Neural progenitor cell (in vitro differentiated cells): ENCODE measurements at regions not wholly inside any gene's neighbourhood (a gene's known extent, or its start where the extent isn't known, plus 50 kb on each side); places are given as distances from the start of the nearest gene placed in this dataset.

ENCODE experiments used
- DNase-seq: peaks from one replicate; pipeline ENCODE4 v3.0.0-alpha.2; 2016; ENCODE audit warnings: low spot score
- H2AFZ ChIP-seq: fragments of 200-600 bp; sonication (generic); replicated peaks from 2 replicates; pipeline ENCODE4 v1.6.1; 2016; ENCODE audit warnings: antibody characterized with exemption
- H3F3A ChIP-seq: fragments of 200-600 bp; sonication (generic); 2 replicates; pipeline ENCODE4 v1.6.1; 2016; ENCODE audit warnings: antibody characterized with exemption, low read depth
- H3K27ac ChIP-seq: fragments of 200-600 bp; sonication (generic); 2 replicates; pipeline ENCODE4 v1.5.1; 2016; ENCODE audit warnings: mild to moderate bottlenecking
- H3K27me3 ChIP-seq: fragments of 200-600 bp; sonication (generic); 2 replicates; pipeline ENCODE4 v1.6.1; 2016; ENCODE audit warnings: mild to moderate bottlenecking, moderate library complexity
- H3K36me3 ChIP-seq: fragments of 200-600 bp; sonication (generic); 2 replicates; pipeline ENCODE4 v1.5.1; 2016
- H3K4me1 ChIP-seq: fragments of 200-600 bp; sonication (generic); 2 replicates; pipeline ENCODE4 v1.6.1; 2016; ENCODE audit warnings: mixed run types
- H3K4me2 ChIP-seq: fragments of 200-600 bp; sonication (generic); 2 replicates; pipeline ENCODE4 v1.6.1; 2016
- H3K4me3 ChIP-seq: fragments of 200-600 bp; sonication (generic); 2 replicates; pipeline ENCODE4 v1.5.1; 2016
- H3K79me2 ChIP-seq: fragments of 200-600 bp; sonication (generic); 2 replicates; pipeline ENCODE4 v1.6.1; 2016; ENCODE audit warnings: low read depth
- H3K9ac ChIP-seq: fragments of 200-600 bp; sonication (generic); 2 replicates; pipeline ENCODE4 v1.6.1; 2016
- H3K9me3 ChIP-seq: fragments of 200-600 bp; sonication (generic); 2 replicates; pipeline ENCODE4 v1.5.1; 2016; ENCODE audit warnings: low read depth
- H4K20me1 ChIP-seq: fragments of 200-600 bp; sonication (generic); 2 replicates; pipeline ENCODE4 v1.6.1; 2016; ENCODE audit warnings: low read depth
- H3K27ac Mint-ChIP-seq: 3 replicates; pipeline ENCODE4 v1.8.0; 2021; ENCODE audit warnings: mixed read lengths
- H3K27me3 Mint-ChIP-seq: 2 replicates; pipeline ENCODE4 v1.8.0; 2022; ENCODE audit warnings: low read depth, mild to moderate bottlenecking, inconsistent platforms, moderate library complexity, mixed read lengths; ENCODE audit not compliant: insufficient read depth
- H3K36me3 Mint-ChIP-seq: 3 replicates; pipeline ENCODE4 v1.8.0; 2021; ENCODE audit warnings: mixed read lengths
- H3K4me1 Mint-ChIP-seq: 3 replicates; pipeline ENCODE4 v1.8.0; 2021; ENCODE audit warnings: mixed read lengths
- H3K4me3 Mint-ChIP-seq: 3 replicates; pipeline ENCODE4 v1.8.0; 2021; ENCODE audit warnings: mild to moderate bottlenecking, moderate library complexity, mixed read lengths
- H3K9me3 Mint-ChIP-seq: 3 replicates; pipeline ENCODE4 v1.8.0; 2020; ENCODE audit warnings: mixed read lengths
- EZH2 ChIP-seq: fragments of 200-600 bp; sonication (generic); IDR thresholded peaks from 2 replicates; pipeline ENCODE4 v1.6.1; 2017; ENCODE audit warnings: antibody characterized with exemption, mild to moderate bottlenecking, moderate library complexity
- EZH2phosphoT487 ChIP-seq: fragments of 200-600 bp; sonication (generic); IDR thresholded peaks from 2 replicates; pipeline ENCODE4 v1.6.1; 2017; ENCODE audit warnings: antibody characterized with exemption
- TF ChIP-seq, protein P1 (sequence below): fragments of 200-600 bp; sonication (generic); IDR thresholded peaks from 2 replicates; pipeline ENCODE4 v1.5.1; 2017; ENCODE audit warnings: antibody characterized with exemption, mild to moderate bottlenecking

DNA sequence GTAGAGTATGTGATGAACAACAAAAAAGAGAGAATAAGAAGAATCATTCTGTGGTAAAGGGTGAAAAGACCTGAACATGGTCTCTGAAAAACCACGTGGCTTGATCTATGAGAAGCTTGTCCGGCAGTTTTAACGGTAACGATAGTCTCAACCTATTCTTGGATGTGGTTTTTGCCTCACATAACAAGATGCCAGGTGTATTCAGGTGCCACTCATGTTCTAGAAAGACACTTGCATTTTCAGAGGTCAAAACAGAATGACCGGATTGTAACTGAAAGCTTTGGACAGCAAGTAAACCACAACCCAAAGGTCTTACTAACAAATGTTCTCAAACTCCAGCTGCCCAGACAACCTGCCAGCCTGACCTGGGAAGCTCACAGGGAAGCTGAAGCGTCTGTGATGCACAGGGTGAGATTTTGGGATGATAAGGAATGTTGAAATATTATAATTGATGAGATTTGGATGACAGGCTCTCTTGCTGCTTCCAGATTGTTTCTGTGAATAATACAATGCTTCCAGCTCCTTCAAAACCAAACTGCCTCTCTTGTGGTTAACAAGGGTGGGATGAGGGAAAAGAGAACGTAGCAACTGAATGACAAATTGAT is 137.4 kb upstream of the GRB10 start:
- Mint-ChIP-seq H3K9me3 (no peaks in the 10 kb centered on the region), H3K36me3 (no peaks in the 10 kb centered on the region), H3K27ac (no peak overlapping the region), H3K4me3 (no peak overlapping the region), H3K27me3 (no peaks in the 10 kb centered on the region), H3K4me1 (no peaks in the 10 kb centered on the region)
- Histone ChIP-seq H3F3A (no peaks in the 10 kb centered on the region), H3K9me3 (no peaks in the 10 kb centered on the region), H3K9ac (no peak overlapping the region), H3K27ac (no peak overlapping the region), H3K4me1 (no peaks in the 10 kb centered on the region), H3K36me3 (no peaks in the 10 kb centered on the region), H3K4me3 (no peak overlapping the region), H3K27me3 (no peaks in the 10 kb centered on the region), H4K20me1 (no peaks in the 10 kb centered on the region), H3K79me2 (no peaks in the 10 kb centered on the region), H3K4me2 (no peak overlapping the region), H2AFZ (no peak overlapping the region)
- no peak for DNase-seq
- TF ChIP-seq, protein P1, sequence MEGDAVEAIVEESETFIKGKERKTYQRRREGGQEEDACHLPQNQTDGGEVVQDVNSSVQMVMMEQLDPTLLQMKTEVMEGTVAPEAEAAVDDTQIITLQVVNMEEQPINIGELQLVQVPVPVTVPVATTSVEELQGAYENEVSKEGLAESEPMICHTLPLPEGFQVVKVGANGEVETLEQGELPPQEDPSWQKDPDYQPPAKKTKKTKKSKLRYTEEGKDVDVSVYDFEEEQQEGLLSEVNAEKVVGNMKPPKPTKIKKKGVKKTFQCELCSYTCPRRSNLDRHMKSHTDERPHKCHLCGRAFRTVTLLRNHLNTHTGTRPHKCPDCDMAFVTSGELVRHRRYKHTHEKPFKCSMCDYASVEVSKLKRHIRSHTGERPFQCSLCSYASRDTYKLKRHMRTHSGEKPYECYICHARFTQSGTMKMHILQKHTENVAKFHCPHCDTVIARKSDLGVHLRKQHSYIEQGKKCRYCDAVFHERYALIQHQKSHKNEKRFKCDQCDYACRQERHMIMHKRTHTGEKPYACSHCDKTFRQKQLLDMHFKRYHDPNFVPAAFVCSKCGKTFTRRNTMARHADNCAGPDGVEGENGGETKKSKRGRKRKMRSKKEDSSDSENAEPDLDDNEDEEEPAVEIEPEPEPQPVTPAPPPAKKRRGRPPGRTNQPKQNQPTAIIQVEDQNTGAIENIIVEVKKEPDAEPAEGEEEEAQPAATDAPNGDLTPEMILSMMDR: no peak
- TF ChIP-seq EZH2: no peak
- TF ChIP-seq EZH2phosphoT487: no peak

DNA sequence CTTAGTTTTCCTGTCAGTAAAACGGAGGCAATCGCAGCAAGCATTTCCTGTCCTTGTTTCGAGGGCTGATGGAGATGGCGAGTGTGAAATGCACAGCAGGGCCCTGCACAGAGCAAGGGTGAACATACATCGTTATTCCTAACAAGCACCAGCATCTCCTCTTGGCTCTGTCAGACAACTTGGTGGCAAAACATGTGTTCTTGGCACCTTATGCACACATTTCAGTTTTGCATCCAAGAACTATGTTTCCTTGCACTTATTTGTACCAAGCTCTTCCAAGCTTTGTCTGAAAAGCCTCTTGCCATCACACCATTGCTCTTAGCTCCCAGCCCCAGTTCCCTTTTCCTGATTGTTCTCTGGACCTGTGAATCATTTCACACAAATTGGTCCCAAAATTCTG is 132.9 kb upstream of the GRB10 start:
- no peaks in the 10 kb centered on the region for H3K4me1 ChIP-seq
- H3K4me2 ChIP-seq: no peak overlapping the region
- no peaks in the 10 kb centered on the region for H3K27me3 Mint-ChIP-seq
- H3K27ac ChIP-seq: no peak overlapping the region
- no peaks in the 10 kb centered on the region for H3K79me2 ChIP-seq
- no peaks in the 10 kb centered on the region for H3K9me3 Mint-ChIP-seq
- H3K9me3 ChIP-seq: no peaks in the 10 kb centered on the region
- H3K4me3 Mint-ChIP-seq: no peak overlapping the region
- no peak for DNase-seq
- no peaks in the 10 kb centered on the region for H4K20me1 ChIP-seq
- no peaks in the 10 kb centered on the region for H3K4me1 Mint-ChIP-seq
- H3K9ac ChIP-seq: no peak overlapping the region
- no peak overlapping the region for H3K4me3 ChIP-seq
- no peaks in the 10 kb centered on the region for H3K36me3 ChIP-seq
- H2AFZ ChIP-seq: no peak overlapping the region
- H3F3A ChIP-seq: no peaks in the 10 kb centered on the region
- H3K27me3 ChIP-seq: no peaks in the 10 kb centered on the region
- H3K36me3 Mint-ChIP-seq: no peaks in the 10 kb centered on the region
- TF ChIP-seq, protein P1: no peak
- TF ChIP-seq EZH2: no peak
- no peak overlapping the region for H3K27ac Mint-ChIP-seq

- no peaks in the 10 kb centered on the region for H3K79me2 ChIP-seq
- Mint-ChIP-seq H3K9me3 (no peaks in the 10 kb centered on the region), H3K4me1 (no peaks in the 10 kb centered on the region), H3K36me3 (no peaks in the 10 kb centered on the region), H3K4me3 (no peak overlapping the region), H3K27me3 (no peaks in the 10 kb centered on the region), H3K27ac (no peak overlapping the region)
- DNase-seq: no peak
- no peaks in the 10 kb centered on the region for H3K9me3 ChIP-seq
- H3F3A ChIP-seq: no peaks in the 10 kb centered on the region
- no peak overlapping the region for H3K4me3 ChIP-seq
- no peak overlapping the region for H3K27ac ChIP-seq
- H3K4me2 ChIP-seq: no peak overlapping the region
- H2AFZ ChIP-seq: no peak overlapping the region
- no peaks in the 10 kb centered on the region for H3K36me3 ChIP-seq
- no peak overlapping the region for H3K9ac ChIP-seq
- no peaks in the 10 kb centered on the region for H3K4me1 ChIP-seq
- no peaks in the 10 kb centered on the region for H3K27me3 ChIP-seq
- TF ChIP-seq, protein P1: no peak
- no peak for TF ChIP-seq EZH2
- no peak for TF ChIP-seq EZH2phosphoT487
- no peaks in the 10 kb centered on the region for H4K20me1 ChIP-seq
Measured at GRCh38 chr7:50914460-50914859, 131.8 kb upstream of the GRB10 start.
